Transverse colon (tissue), 4 donors: ENCODE measurements at regions not wholly inside any gene's neighbourhood (a gene's known extent, or its start where the extent isn't known, plus 50 kb on each side); places are given as distances from the start of the nearest gene placed in this dataset.

Experiments used
- DNase-seq: peaks from one replicate; pipeline ENCODE4 v3.0.0-alpha.2; 2019
- H3K27ac ChIP-seq, 4 donors: fragments of 200-600 bp; sonication (generic); 2 replicates each; pipeline ENCODE4 v1.5.1; 2016 to 2018; ENCODE audit warnings: inconsistent platforms in 4 of 4
- H3K27me3 ChIP-seq: fragments of 200-600 bp; sonication (generic); 2 replicates; pipeline ENCODE4 v1.5.1; 2017; ENCODE audit warnings: inconsistent platforms
- H3K36me3 ChIP-seq, 4 donors: fragments of 200-600 bp; sonication (generic); 2 replicates each; pipeline ENCODE4 v1.5.1; 2017 to 2019; ENCODE audit warnings: inconsistent platforms in 4 of 4
- H3K4me1 ChIP-seq, 4 donors: fragments of 200-600 bp; sonication (generic); 2 replicates each; pipeline ENCODE4 v1.5.1; 2017 to 2020; ENCODE audit warnings: inconsistent platforms in 4 of 4
- H3K4me3 ChIP-seq, 4 donors: fragments of 200-600 bp; sonication (generic); 1 replicate in 1 of 4; 2 replicates in 3 of 4; pipeline versions ENCODE4 v1.5.1 to v1.6.1; 2017 to 2019; ENCODE audit warnings: inconsistent platforms in 4 of 4
- H3K9me3 ChIP-seq, 2 donors: fragments of 200-600 bp; sonication (generic); 2 replicates each; pipeline ENCODE4 v1.5.1; 2017 to 2019; ENCODE audit warnings: inconsistent platforms in 2 of 2
- CTCF ChIP-seq, 5 experiments: fragments of 200-600 bp in 3 of 5; fragments of 450-650 bp in 2 of 5; sonication (generic) in 3 of 5; IDR thresholded peaks; 1 replicate in 2 of 5; 2 replicates in 3 of 5; pipeline ENCODE4 v1.5.1; 2016 to 2017; ENCODE audit warnings: antibody characterized with exemption in 5 of 5, inconsistent platforms in 3 of 5, mild to moderate bottlenecking in 2 of 5, moderate library complexity in 1 of 5
- EP300 ChIP-seq: sonication (generic); formaldehyde crosslinking; IDR thresholded peaks from one replicate; pipeline ENCODE4 v1.6.1; 2017; ENCODE audit warnings: antibody characterized with exemption, low read depth
- POLR2A ChIP-seq: fragments of 450-650 bp; IDR thresholded peaks from one replicate; pipeline ENCODE4 v1.6.1; 2016; ENCODE audit warnings: antibody characterized with exemption, mild to moderate bottlenecking, moderate library complexity
- POLR2AphosphoS5 ChIP-seq, 3 donors: sonication (generic); formaldehyde crosslinking; IDR thresholded peaks; one replicate each; pipeline ENCODE4 v1.6.1; 2016; ENCODE audit warnings: antibody characterized with exemption in 3 of 3
- WGBS, 2 donors: methylation state at CpG; one replicate each; pipeline ENCODE4 v1.1.5; 2018; ENCODE audit warnings: low coverage in 1 of 2; 5-methylcytosine and 5-hydroxymethylcytosine counted together
- in situ Hi-C, 4 donors: fragments of 200-750 bp; cut with MboI; loops; one replicate each; pipeline versions ENCODE4 v1.15.0 to v1.15.1; 2017; ENCODE audit warnings: low sequenced_read_pairs in 3 of 4, low pct_ligation_motif_present in 1 of 4, low pct_unique_long_range_greater_than_20kb in 1 of 4
- intact Hi-C: fragments of 100-400 bp; cut with DNase I; formaldehyde crosslinking; loops from one replicate; pipeline ENCODE4 v1.15.1; 2023; ENCODE audit warnings: low total_unique reads

- Histone ChIP-seq H3K27me3 (no peaks in the 10 kb centered on the region), H3K4me3 (no peak overlapping the region), H3K27ac (no peak overlapping the region), H3K9me3 (no peaks in the 10 kb centered on the region), H3K36me3 (no peaks in the 10 kb centered on the region), H3K4me1 (peaks cover 0 to 3% (median 0%) of the 10 kb centered on the region in 4 donors)
- 64 to 66% methylated on average over 1 to 2 of the region's 2 CpGs for WGBS, 2 donors
- no peak for DNase-seq
- intact Hi-C loops (no loop called here), in situ Hi-C loops (no loop called here)
- TF ChIP-seq POLR2A (no peak), POLR2AphosphoS5 (IDR thresholded peaks at IDR 0.05) (no peak), CTCF (IDR thresholded peaks at IDR 0.05) (no peak), EP300 (no peak)
Measured at GRCh38 chr3:151557068-151557840, 96.4 kb upstream of the IGSF10 start.

- whole genome bisulfite sequencing, 2 donors, result 50 to 54% methylated on average over 1 to 3 of the region's 3 CpGs
- Histone ChIP-seq H3K4me1 (peaks cover 0 to 3% (median 0%) of the 10 kb centered on the region in 4 donors), H3K27ac (no peak overlapping the region), H3K9me3 (no peaks in the 10 kb centered on the region), H3K27me3 (no peaks in the 10 kb centered on the region), H3K4me3 (no peak overlapping the region), H3K36me3 (no peaks in the 10 kb centered on the region)
- intact Hi-C loops (no loop called here), in situ Hi-C loops (no loop called here)
- no peak for TF ChIP-seq POLR2A
- TF ChIP-seq CTCF (IDR thresholded peaks at IDR 0.05), result no peak
- DNase-seq, result no peak
Measured at GRCh38 chr3:151556596-151556995, 95.7 kb upstream of the IGSF10 start.

- no peak for DNase-seq
- WGBS, 2 donors, result 75 to 80% methylated on average over 1 to 2 of the region's 2 CpGs
- intact Hi-C loops, result no loop called here
- Histone ChIP-seq H3K36me3 (no peaks in the 10 kb centered on the region), H3K4me3 (no peak overlapping the region), H3K4me1 (peaks cover 0 to 3% (median 0%) of the 10 kb centered on the region in 4 donors), H3K27me3 (no peaks in the 10 kb centered on the region), H3K9me3 (no peaks in the 10 kb centered on the region), H3K27ac (no peak overlapping the region)
- in situ Hi-C loops, result no loop called here
- TF ChIP-seq EP300 (no peak), CTCF (IDR thresholded peaks at IDR 0.05) (no peak), POLR2AphosphoS5 (IDR thresholded peaks at IDR 0.05) (no peak), POLR2A (no peak)
Measured at GRCh38 chr3:151555523-151555922, 94.7 kb upstream of the IGSF10 start.

- Histone ChIP-seq H3K4me3 (no peak overlapping the region), H3K27ac (no peak overlapping the region), H3K27me3 (no peaks in the 10 kb centered on the region), H3K36me3 (no peaks in the 10 kb centered on the region), H3K4me1 (peaks cover 0 to 3% (median 0%) of the 10 kb centered on the region in 4 donors), H3K9me3 (no peaks in the 10 kb centered on the region)
- DNase-seq, result no peak
- in situ Hi-C loops, result no loop called here
- WGBS, 2 donors, result 74 to 100% methylated on average over 2 to 3 of the region's 3 CpGs
- intact Hi-C loops, result no loop called here
- TF ChIP-seq CTCF (IDR thresholded peaks at IDR 0.05) (no peak), EP300 (no peak), POLR2A (no peak), POLR2AphosphoS5 (IDR thresholded peaks at IDR 0.05) (no peak)
Measured at GRCh38 chr3:151553888-151554287, 93.0 kb upstream of the IGSF10 start.
